ENCODE measurements at regions not wholly inside any gene's neighbourhood (a gene's known extent, or its start where the extent isn't known, plus 50 kb on each side); places are given as distances from the start of the nearest gene placed in this dataset.

DNA sequence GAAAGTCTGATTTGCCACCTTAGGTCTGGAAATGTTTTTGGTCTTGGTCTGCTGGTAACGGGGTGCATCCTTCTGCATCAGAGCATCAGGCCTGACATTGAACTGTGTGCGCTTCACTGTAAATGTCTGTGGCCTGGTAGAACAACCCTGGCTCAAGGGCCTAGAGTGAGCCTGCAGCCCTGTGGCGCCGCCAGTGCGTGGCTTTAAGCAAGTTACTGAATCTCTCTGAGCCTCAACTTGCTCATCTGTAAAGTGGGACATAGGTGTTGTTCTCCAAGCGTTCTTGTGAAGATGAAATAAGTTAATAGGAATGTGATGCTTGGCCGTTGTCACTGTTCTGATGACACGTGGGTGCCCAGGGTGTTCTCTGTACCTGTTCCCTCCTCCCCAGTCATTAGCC, 127.6 kb upstream of the CIBAR2 start:
- TF ChIP-seq TAF1 (IDR thresholded peaks at IDR 0.05; ENCODE audit: borderline replicate concordance, insufficient read depth, low read length), result no peak
- TF ChIP-seq POLR2AphosphoS5 (IDR thresholded peaks at IDR 0.05; ENCODE audit: low read depth, low read length), result no peak
- TF ChIP-seq SIN3A (IDR thresholded peaks at IDR 0.05; ENCODE audit: borderline replicate concordance, insufficient read depth, low read length), result no peak
- no peak for TF ChIP-seq REST (IDR thresholded peaks at IDR 0.05; ENCODE audit: insufficient read depth in 1 of 2, low read depth in 2 of 2, low read length in 2 of 2)
